Chondrocyte (in vitro differentiated cells): ENCODE measurements at regions not wholly inside any gene's neighbourhood (a gene's known extent, or its start where the extent isn't known, plus 50 kb on each side); places are given as distances from the start of the nearest gene placed in this dataset.
"Not testable (repeated sequence)": the region's sequence is repeated elsewhere in the genome, so short reads cannot be mapped to it uniquely, and the experiment has no call there.

Source experiments
- DNase-seq: peaks from one replicate; pipeline ENCODE4 v3.0.0; 2021; ENCODE audit warnings: mixed read lengths, low spot score
- H3K27ac Mint-ChIP-seq: one replicate; pipeline ENCODE4 v1.8.0; 2021; ENCODE audit warnings: mild to moderate bottlenecking, moderate library complexity, mixed read lengths; ENCODE audit not compliant: unreplicated experiment
- H3K27me3 Mint-ChIP-seq: 2 replicates; pipeline ENCODE4 v1.8.0; 2021; ENCODE audit warnings: low read depth, mixed read lengths
- H3K36me3 Mint-ChIP-seq: 2 replicates; pipeline ENCODE4 v1.8.0; 2021; ENCODE audit warnings: low read depth, mixed read lengths
- H3K4me1 Mint-ChIP-seq: 2 replicates; pipeline ENCODE4 v1.8.0; 2021; ENCODE audit warnings: low read depth, mild to moderate bottlenecking, mixed read lengths
- H3K4me3 Mint-ChIP-seq: one replicate; pipeline ENCODE4 v1.8.0; 2021; ENCODE audit warnings: mild to moderate bottlenecking, moderate library complexity, mixed read lengths; ENCODE audit not compliant: unreplicated experiment
- H3K9me3 Mint-ChIP-seq: 2 replicates; pipeline ENCODE4 v1.8.0; 2021; ENCODE audit warnings: low read depth, mixed read lengths
- TF ChIP-seq, protein P1 (sequence below): fragments of 200-600 bp; sonication (generic); IDR thresholded peaks from 2 replicates; pipeline ENCODE4 v1.5.0; 2021; ENCODE audit warnings: antibody characterized with exemption, mild to moderate bottlenecking, moderate library complexity

GRCh38 chr10:9402067-9402466 is 1347.6 kb downstream of the GATA3 start:
- not testable (repeated sequence) for H3K36me3 Mint-ChIP-seq, H3K27me3 Mint-ChIP-seq, H3K27ac Mint-ChIP-seq, H3K4me3 Mint-ChIP-seq, DNase-seq, H3K4me1 Mint-ChIP-seq
- peaks cover 10% of the 10 kb centered on the region for H3K9me3 Mint-ChIP-seq
- TF ChIP-seq, protein P1, sequence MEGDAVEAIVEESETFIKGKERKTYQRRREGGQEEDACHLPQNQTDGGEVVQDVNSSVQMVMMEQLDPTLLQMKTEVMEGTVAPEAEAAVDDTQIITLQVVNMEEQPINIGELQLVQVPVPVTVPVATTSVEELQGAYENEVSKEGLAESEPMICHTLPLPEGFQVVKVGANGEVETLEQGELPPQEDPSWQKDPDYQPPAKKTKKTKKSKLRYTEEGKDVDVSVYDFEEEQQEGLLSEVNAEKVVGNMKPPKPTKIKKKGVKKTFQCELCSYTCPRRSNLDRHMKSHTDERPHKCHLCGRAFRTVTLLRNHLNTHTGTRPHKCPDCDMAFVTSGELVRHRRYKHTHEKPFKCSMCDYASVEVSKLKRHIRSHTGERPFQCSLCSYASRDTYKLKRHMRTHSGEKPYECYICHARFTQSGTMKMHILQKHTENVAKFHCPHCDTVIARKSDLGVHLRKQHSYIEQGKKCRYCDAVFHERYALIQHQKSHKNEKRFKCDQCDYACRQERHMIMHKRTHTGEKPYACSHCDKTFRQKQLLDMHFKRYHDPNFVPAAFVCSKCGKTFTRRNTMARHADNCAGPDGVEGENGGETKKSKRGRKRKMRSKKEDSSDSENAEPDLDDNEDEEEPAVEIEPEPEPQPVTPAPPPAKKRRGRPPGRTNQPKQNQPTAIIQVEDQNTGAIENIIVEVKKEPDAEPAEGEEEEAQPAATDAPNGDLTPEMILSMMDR, result peak; percentile 38

DNA sequence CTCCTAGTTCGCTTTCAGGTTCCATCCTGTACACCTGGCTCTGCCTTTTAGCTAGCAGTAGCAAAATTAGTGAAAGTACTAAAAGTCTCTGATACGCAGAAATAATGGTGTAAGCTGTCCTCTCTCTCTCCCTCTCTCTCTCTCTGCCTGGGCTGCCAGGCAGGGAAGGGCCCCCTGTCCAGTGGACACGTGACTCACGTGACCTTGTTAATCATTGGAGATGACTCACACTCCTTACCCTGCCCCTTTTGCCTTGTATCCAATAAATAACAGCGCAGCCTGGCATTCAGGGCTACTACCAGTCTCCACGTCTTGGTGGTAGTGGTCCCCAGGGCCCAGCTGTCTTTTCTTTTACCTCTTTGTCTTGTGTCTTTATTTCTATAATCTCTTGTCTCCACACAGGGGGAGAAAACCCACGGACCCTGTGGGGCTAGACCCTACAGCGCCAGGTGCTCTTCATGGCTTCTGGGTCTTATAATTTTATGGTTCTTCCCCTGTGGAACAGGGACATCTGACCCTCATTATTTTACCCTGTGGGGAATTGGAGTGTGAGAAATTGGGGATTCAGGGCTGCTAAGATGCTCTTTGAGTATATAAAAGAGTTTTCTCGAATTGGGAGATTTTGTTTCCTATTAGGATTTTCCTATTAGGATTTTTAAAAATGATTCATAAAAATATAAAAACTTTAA is 1348.2 kb downstream of the GATA3 start:
- H3K9me3 Mint-ChIP-seq, result peaks cover 10% of the 10 kb centered on the region
- H3K36me3 Mint-ChIP-seq, H3K4me3 Mint-ChIP-seq, H3K27ac Mint-ChIP-seq, H3K27me3 Mint-ChIP-seq, H3K4me1 Mint-ChIP-seq, DNase-seq: not testable (repeated sequence)

- H3K27me3 Mint-ChIP-seq, H3K4me1 Mint-ChIP-seq, DNase-seq, H3K36me3 Mint-ChIP-seq, H3K4me3 Mint-ChIP-seq, H3K27ac Mint-ChIP-seq: not testable (repeated sequence)
- H3K9me3 Mint-ChIP-seq, result peaks cover 10% of the 10 kb centered on the region
These were observed 1352.7 kb downstream of the GATA3 start for GRCh38 chr10:9407201-9407600.

- no peaks in the 10 kb centered on the region for H3K4me1 Mint-ChIP-seq
These were observed 1361.8 kb downstream of the GATA3 start for GRCh38 chr10:9416331-9416730.

DNA sequence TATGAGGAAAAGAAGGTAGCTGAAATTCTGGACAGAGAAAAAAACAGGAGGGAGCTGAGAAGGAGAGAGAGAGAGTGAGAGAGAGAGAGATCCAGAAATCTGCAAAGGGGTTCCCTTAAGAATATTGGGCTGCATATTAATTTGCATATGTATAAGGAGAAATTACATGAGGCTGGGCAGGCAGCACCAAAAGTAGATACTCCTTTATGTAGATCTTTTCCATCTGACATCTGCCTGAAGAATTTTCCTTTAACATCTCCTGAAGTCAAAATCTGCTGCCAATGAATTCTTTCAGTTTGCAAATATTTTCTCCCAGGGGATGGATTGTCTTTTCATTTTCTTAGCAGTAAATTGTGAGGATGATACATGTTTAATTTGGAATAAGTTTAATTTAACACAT is 1365.3 kb downstream of the GATA3 start:
- no peaks in the 10 kb centered on the region for H3K36me3 Mint-ChIP-seq
- TF ChIP-seq, protein P1, result no peak
- no peak for DNase-seq
- H3K27ac Mint-ChIP-seq, result no peak overlapping the region
- H3K27me3 Mint-ChIP-seq, result peaks cover 10% of the 10 kb centered on the region
- no peaks in the 10 kb centered on the region for H3K4me1 Mint-ChIP-seq
- peaks cover 3% of the 10 kb centered on the region for H3K9me3 Mint-ChIP-seq
- no peak overlapping the region for H3K4me3 Mint-ChIP-seq

More at GRCh38 chr10:9416331-9416730, 1361.8 kb downstream of the GATA3 start:
- Mint-ChIP-seq H3K36me3 (no peaks in the 10 kb centered on the region), H3K27ac (no peak overlapping the region), H3K9me3 (peaks cover 8% of the 10 kb centered on the region), H3K27me3 (peaks cover 12% of the 10 kb centered on the region), H3K4me3 (no peak overlapping the region)
- DNase-seq, result no peak
- TF ChIP-seq, protein P1, result no peak

DNA sequence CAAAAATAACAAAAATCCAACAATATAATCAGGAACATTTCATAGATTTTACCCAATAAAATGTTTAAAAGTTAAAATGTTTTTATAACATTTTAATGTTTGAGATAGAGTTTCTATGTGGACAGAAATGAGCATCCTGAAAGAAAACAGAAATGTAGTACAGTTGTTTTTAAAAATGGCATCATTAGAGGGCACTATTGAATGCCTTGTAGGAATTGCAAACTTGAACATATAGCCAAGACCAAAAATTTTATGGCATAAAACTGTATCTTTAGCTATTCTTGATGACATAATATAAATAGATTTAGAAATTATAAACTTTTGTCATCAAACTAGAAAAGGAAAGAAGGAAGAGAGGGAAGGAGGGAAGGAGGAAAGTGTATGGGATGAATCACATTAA is 1372.7 kb downstream of the GATA3 start:
- TF ChIP-seq, protein P1, result peak; percentile 67
- no peaks in the 10 kb centered on the region for H3K27me3 Mint-ChIP-seq
- H3K4me1 Mint-ChIP-seq, result no peaks in the 10 kb centered on the region
- no peaks in the 10 kb centered on the region for H3K36me3 Mint-ChIP-seq
- no peak overlapping the region for H3K4me3 Mint-ChIP-seq
- H3K9me3 Mint-ChIP-seq, result peaks cover 15% of the 10 kb centered on the region
- no peak overlapping the region for H3K27ac Mint-ChIP-seq
- no peak for DNase-seq
